Common myeloid progenitor, CD34-positive (primary cell): ENCODE measurements at regions not wholly inside any gene's neighbourhood (a gene's known extent, or its start where the extent isn't known, plus 50 kb on each side); places are given as distances from the start of the nearest gene placed in this dataset.

Experiments
- CTCF ChIA-PET: fragments of 350-600 bp; sonication (Branson Sonifier 250); formaldehyde crosslinking; loops from one replicate; lab custom pipeline; 2021; ENCODE audit warnings: antibody characterized with exemption; lab: Charles Lee
- POLR2A ChIA-PET: fragments of 350-600 bp; sonication (Branson Sonifier 250); formaldehyde crosslinking; loops from one replicate; lab custom pipeline; 2021; ENCODE audit warnings: antibody characterized with exemption; lab: Charles Lee
- DNase-seq, 3 donors: peaks; one replicate each; pipeline versions ENCODE4 v3.0.0 to v3.0.0-alpha.2; 2013
- H3K27ac ChIP-seq, 2 experiments: 1 replicate in 1 of 2; 2 replicates in 1 of 2; pipeline ENCODE4 v1.7.0; 2013; ENCODE audit warnings: inconsistent platforms in 2 of 2, low read length in 2 of 2, mild to moderate bottlenecking in 2 of 2, low read depth in 1 of 2, moderate library complexity in 1 of 2; ENCODE audit not compliant: severe bottlenecking in 2 of 2, insufficient read depth in 1 of 2, poor library complexity in 1 of 2
- H3K27me3 ChIP-seq, 5 experiments: replicated peaks in 2 of 5; 1 replicate in 3 of 5; 2 replicates in 2 of 5; pipeline versions ENCODE4 v1.6.1 to v1.7.0; 2013; ENCODE audit warnings: low read length in 4 of 5, mild to moderate bottlenecking in 2 of 5, moderate library complexity in 2 of 5, inconsistent platforms in 1 of 5; ENCODE audit not compliant: insufficient read depth in 5 of 5, control insufficient read depth in 4 of 5
- H3K36me3 ChIP-seq, 4 experiments: 1 replicate in 2 of 4; 2 replicates in 2 of 4; pipeline versions ENCODE4 v1.6.1 to v1.7.0; 2013; ENCODE audit warnings: low read length in 3 of 4, control low read depth in 1 of 4, mild to moderate bottlenecking in 1 of 4; ENCODE audit not compliant: control insufficient read depth in 4 of 4, insufficient read depth in 4 of 4
- H3K4me1 ChIP-seq, 4 experiments: 1 replicate in 3 of 4; 2 replicates in 1 of 4; pipeline versions ENCODE4 v1.6.1 to v1.7.1; 2013; ENCODE audit warnings: low read length in 3 of 4, mild to moderate bottlenecking in 3 of 4, control low read depth in 1 of 4, inconsistent platforms in 1 of 4, moderate library complexity in 1 of 4; ENCODE audit not compliant: control insufficient read depth in 4 of 4, insufficient read depth in 4 of 4; ENCODE audit errors: control extremely low read depth in 1 of 4
- H3K4me3 ChIP-seq, 7 experiments: 1 replicate in 4 of 7; 2 replicates in 3 of 7; pipeline versions ENCODE4 v1.5.1 to v1.7.0; 2013; ENCODE audit warnings: mild to moderate bottlenecking in 7 of 7, low read length in 6 of 7, moderate library complexity in 6 of 7, inconsistent platforms in 2 of 7, low read depth in 2 of 7, control low read depth in 1 of 7; ENCODE audit not compliant: insufficient read depth in 4 of 7, control insufficient read depth in 1 of 7; ENCODE audit errors: extremely low read depth in 1 of 7
- H3K9me3 ChIP-seq, 5 experiments: 1 replicate in 4 of 5; 2 replicates in 1 of 5; pipeline versions ENCODE4 v1.6.1 to v1.7.1; 2013; ENCODE audit warnings: low read length in 4 of 5, mild to moderate bottlenecking in 2 of 5, inconsistent platforms in 1 of 5, low read depth in 1 of 5, moderate library complexity in 1 of 5; ENCODE audit not compliant: control insufficient read depth in 4 of 5, insufficient read depth in 2 of 5; ENCODE audit errors: control extremely low read depth in 1 of 5
- WGBS: methylation state at CpG from one replicate; pipeline ENCODE4 v1.1.5; 2013; ENCODE audit not compliant: insufficient coverage; 5-methylcytosine and 5-hydroxymethylcytosine counted together

- ChIA-PET CTCF (interaction anchor here (1.5 kb wide), 1 partner anchor 51 kb away, joined by 3 read pairs; no protein-coding TSS in a partner anchor), POLR2A (no interaction called here)
- Histone ChIP-seq H3K36me3 (no peaks in the 10 kb centered on the region), H3K27me3 (no peaks in the 10 kb centered on the region), H3K4me3 (no peak overlapping the region), H3K27ac (no peak overlapping the region), H3K9me3 (no peaks in the 10 kb centered on the region), H3K4me1 (peaks cover 3 to 11% (median 4%) of the 10 kb centered on the region in 4 experiments)
- no peak for DNase-seq
- 85% methylated on average over 2 of the region's 3 CpGs for WGBS
Measured at GRCh38 chr2:136049011-136049742, 63.8 kb upstream of the DARS1 start.

GRCh38 chr2:136045835-136046570, 60.6 kb upstream of the DARS1 start:
- no peak for DNase-seq
- Histone ChIP-seq H3K36me3 (no peaks in the 10 kb centered on the region), H3K4me1 (peaks cover 4 to 11% (median 7%) of the 10 kb centered on the region in 4 experiments), H3K27me3 (no peaks in the 10 kb centered on the region), H3K4me3 (no peak overlapping the region), H3K9me3 (no peaks in the 10 kb centered on the region), H3K27ac (no peak overlapping the region)
- ChIA-PET CTCF (interaction anchor here (2.5 kb wide), 1 partner anchor 12 kb away, joined by 13 read pairs; no protein-coding TSS in a partner anchor), POLR2A (no interaction called here)
- no CpG with 5 or more reads among the region's 1 CpG for WGBS

- POLR2A ChIA-PET = no interaction called here
Measured at GRCh38 chr2:136045344-136045743, 59.9 kb upstream of the DARS1 start.

More at GRCh38 chr2:136045344-136045743, 59.9 kb upstream of the DARS1 start:
- Histone ChIP-seq H3K36me3 (no peaks in the 10 kb centered on the region), H3K4me1 (peaks cover 4 to 11% (median 7%) of the 10 kb centered on the region in 4 experiments), H3K27ac (no peak overlapping the region), H3K9me3 (no peaks in the 10 kb centered on the region), H3K4me3 (no peak overlapping the region), H3K27me3 (no peaks in the 10 kb centered on the region)
- 100% methylated on average over 1 of the region's 1 CpG for WGBS
- DNase-seq = no peak
- CTCF ChIA-PET = interaction anchor here (1.0 kb wide), 1 partner anchor 12 kb away, joined by 3 read pairs; no protein-coding TSS in a partner anchor
